A549 (cell line): ENCODE measurements at regions not wholly inside any gene's neighbourhood (a gene's known extent, or its start where the extent isn't known, plus 50 kb on each side); places are given as distances from the start of the nearest gene placed in this dataset.

Source experiments
- BHLHE40 ChIP-seq: IDR thresholded peaks from 2 replicates; pipeline ENCODE4 v1.6.1; 2012; ENCODE audit warnings: low read depth, low read length, inconsistent platforms
- CEBPB ChIP-seq, 2 experiments: fragments of >200 bp in 1 of 2; sonication (Bioruptor Twin) in 1 of 2; formaldehyde crosslinking in 1 of 2; IDR thresholded peaks; 2 replicates each; pipeline ENCODE4 v1.6.1; 2012 to 2016
- CTCF ChIP-seq: fragments of >200 bp; sonication (Bioruptor Twin); formaldehyde crosslinking; IDR thresholded peaks from 3 replicates; pipeline ENCODE4 v1.5.1; 2016
- POLR2A ChIP-seq: IDR thresholded peaks from 2 replicates; pipeline ENCODE4 v1.6.1; 2012; ENCODE audit warnings: mild to moderate bottlenecking, low read length
- POLR2AphosphoS2 ChIP-seq: conservative IDR thresholded peaks from 2 replicates; pipeline ENCODE4 v1.6.1; 2012; ENCODE audit warnings: low read length, improper control_type of control experiment, inconsistent platforms
- REST ChIP-seq: fragments of 200-600 bp; sonication (generic); IDR thresholded peaks from 2 replicates; pipeline ENCODE4 v1.6.1; 2016; ENCODE audit warnings: antibody characterized with exemption, mild to moderate bottlenecking, moderate library complexity
- SMC3 ChIP-seq: fragments of >200 bp; sonication (Bioruptor Twin); formaldehyde crosslinking; IDR thresholded peaks from 3 replicates; pipeline ENCODE4 v1.6.1; 2018; ENCODE audit warnings: inconsistent platforms
- ZC3H11A ChIP-seq: fragments of 450-650 bp; IDR thresholded peaks from 2 replicates; pipeline ENCODE4 v1.6.1; 2014; ENCODE audit warnings: antibody characterized with exemption, mild to moderate bottlenecking

GRCh38 chr5:62701036-62701435 is 122.4 kb downstream of the LRRC70 start:
- TF ChIP-seq CTCF (no peak), BHLHE40 (no peak), POLR2A (no peak), ZC3H11A (no peak), SMC3 (no peak), REST (no peak), CEBPB (IDR thresholded peaks at IDR 0.05) (no peak), POLR2AphosphoS2 (no peak)
